ENCODE measurements at regions not wholly inside any gene's neighbourhood (a gene's known extent, or its start where the extent isn't known, plus 50 kb on each side); places are given as distances from the start of the nearest gene placed in this dataset.

DNA sequence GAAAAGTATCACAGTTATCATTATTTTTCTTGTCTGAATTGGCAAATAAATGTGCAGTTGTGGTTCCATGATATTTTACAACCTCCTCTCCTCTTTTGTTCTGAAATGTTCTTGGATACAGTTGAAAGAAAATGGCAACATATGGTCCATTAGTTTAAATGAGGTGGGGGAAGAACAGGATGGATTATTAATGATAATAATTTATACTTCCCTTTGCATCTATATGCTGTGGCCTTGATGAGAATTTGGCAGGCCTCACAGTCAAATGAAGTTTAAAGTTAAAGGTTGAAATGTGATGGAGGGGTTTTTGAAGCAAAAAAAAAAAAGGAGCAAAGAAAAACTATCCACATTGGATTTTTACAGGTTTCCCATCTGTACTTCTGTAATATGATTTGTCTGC lies 946.3 kb upstream of the INTU start:
- DNase-seq (ENCODE audit: low spot score) (no peak), ATAC-seq (no peak)
- TF ChIP-seq HMGA2 (CRISPR knock-in tag; IDR thresholded peaks at IDR 0.05), result no peak
- TF ChIP-seq ZBTB21 (CRISPR knock-in tag; IDR thresholded peaks at IDR 0.05; ENCODE audit: borderline replicate concordance), result no peak
- no peak for TF ChIP-seq ZNF121 (CRISPR knock-in tag; IDR thresholded peaks at IDR 0.05)
- no peak for TF ChIP-seq ZNF416 (CRISPR knock-in tag; IDR thresholded peaks at IDR 0.05)
- no peak for TF ChIP-seq TP53 (CRISPR knock-in tag; IDR thresholded peaks at IDR 0.05)
- TF ChIP-seq, protein P1, sequence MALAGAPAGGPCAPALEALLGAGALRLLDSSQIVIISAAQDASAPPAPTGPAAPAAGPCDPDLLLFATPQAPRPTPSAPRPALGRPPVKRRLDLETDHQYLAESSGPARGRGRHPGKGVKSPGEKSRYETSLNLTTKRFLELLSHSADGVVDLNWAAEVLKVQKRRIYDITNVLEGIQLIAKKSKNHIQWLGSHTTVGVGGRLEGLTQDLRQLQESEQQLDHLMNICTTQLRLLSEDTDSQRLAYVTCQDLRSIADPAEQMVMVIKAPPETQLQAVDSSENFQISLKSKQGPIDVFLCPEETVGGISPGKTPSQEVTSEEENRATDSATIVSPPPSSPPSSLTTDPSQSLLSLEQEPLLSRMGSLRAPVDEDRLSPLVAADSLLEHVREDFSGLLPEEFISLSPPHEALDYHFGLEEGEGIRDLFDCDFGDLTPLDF (CRISPR knock-in tag; IDR thresholded peaks at IDR 0.05), result no peak
- TF ChIP-seq, protein P2, sequence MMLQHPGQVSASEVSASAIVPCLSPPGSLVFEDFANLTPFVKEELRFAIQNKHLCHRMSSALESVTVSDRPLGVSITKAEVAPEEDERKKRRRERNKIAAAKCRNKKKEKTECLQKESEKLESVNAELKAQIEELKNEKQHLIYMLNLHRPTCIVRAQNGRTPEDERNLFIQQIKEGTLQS (CRISPR knock-in tag; conservative IDR thresholded peaks at IDR 0.05), result no peak
- no peak for TF ChIP-seq SOX15 (CRISPR knock-in tag; IDR thresholded peaks at IDR 0.05)
- TF ChIP-seq, protein P3, sequence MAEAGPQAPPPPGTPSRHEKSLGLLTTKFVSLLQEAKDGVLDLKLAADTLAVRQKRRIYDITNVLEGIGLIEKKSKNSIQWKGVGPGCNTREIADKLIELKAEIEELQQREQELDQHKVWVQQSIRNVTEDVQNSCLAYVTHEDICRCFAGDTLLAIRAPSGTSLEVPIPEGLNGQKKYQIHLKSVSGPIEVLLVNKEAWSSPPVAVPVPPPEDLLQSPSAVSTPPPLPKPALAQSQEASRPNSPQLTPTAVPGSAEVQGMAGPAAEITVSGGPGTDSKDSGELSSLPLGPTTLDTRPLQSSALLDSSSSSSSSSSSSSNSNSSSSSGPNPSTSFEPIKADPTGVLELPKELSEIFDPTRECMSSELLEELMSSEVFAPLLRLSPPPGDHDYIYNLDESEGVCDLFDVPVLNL (CRISPR knock-in tag; IDR thresholded peaks at IDR 0.05; ENCODE audit: borderline replicate concordance, low read depth), result no peak
- no peak for TF ChIP-seq MXD4 (CRISPR knock-in tag; IDR thresholded peaks at IDR 0.05; ENCODE audit: borderline replicate concordance)
- no peak for TF ChIP-seq SP1 (CRISPR knock-in tag; conservative IDR thresholded peaks at IDR 0.05)
- H3K4me3 Mint-ChIP-seq, result no peak overlapping the region
- no peaks in the 10 kb centered on the region for H3K4me1 Mint-ChIP-seq
- no peak overlapping the region for H3K27ac Mint-ChIP-seq
- H3K9me3 Mint-ChIP-seq, result no peaks in the 10 kb centered on the region
- CTCF ChIA-PET, result no interaction called here
- no peaks in the 10 kb centered on the region for H3K27me3 Mint-ChIP-seq (ENCODE audit: low read depth)
- H3K36me3 Mint-ChIP-seq, result no peaks in the 10 kb centered on the region
- POLR2A ChIA-PET, result no interaction called here

DNA sequence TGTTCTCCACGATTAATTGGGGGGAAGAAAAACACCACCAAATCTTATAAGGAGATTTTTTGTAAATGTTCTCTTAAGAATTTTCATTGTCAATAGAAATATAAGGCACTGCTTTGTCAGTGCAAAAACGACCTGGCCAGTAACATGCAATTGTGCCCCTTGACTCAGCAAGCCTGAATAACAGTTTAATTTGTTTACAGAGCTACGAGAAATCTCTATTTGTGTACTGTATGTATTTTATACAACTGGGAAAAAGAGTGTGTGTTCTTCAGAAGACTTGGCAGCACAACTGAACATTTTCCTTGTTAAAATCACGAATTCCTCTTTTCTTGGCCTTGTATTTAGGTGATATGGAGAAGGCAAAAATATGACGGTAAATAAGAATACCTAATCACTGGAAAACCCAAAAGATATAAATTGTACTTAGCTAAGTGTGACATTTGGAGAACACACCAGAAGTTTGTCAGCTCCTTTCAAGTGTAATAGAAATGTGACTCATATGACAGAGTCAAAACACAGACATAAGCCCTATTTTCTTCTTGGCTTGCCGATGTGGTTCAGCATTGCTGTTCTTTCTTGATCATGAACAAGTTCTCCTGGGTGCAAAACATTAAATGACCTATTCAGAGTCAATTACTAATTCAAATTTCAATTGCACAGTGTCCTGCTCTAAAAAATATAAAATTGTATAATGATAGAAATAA lies 945.0 kb upstream of the INTU start:
- H3K4me1 Mint-ChIP-seq, result no peaks in the 10 kb centered on the region
- ChIA-PET POLR2A (no interaction called here), CTCF (no interaction called here)
- H3K4me3 Mint-ChIP-seq, result no peak overlapping the region
- ATAC-seq (no peak), DNase-seq (ENCODE audit: low spot score) (no peak)
- no peaks in the 10 kb centered on the region for H3K9me3 Mint-ChIP-seq
- no peak overlapping the region for H3K27ac Mint-ChIP-seq
- no peaks in the 10 kb centered on the region for H3K27me3 Mint-ChIP-seq (ENCODE audit: low read depth)
- H3K36me3 Mint-ChIP-seq, result no peaks in the 10 kb centered on the region
- TF ChIP-seq, protein P4, sequence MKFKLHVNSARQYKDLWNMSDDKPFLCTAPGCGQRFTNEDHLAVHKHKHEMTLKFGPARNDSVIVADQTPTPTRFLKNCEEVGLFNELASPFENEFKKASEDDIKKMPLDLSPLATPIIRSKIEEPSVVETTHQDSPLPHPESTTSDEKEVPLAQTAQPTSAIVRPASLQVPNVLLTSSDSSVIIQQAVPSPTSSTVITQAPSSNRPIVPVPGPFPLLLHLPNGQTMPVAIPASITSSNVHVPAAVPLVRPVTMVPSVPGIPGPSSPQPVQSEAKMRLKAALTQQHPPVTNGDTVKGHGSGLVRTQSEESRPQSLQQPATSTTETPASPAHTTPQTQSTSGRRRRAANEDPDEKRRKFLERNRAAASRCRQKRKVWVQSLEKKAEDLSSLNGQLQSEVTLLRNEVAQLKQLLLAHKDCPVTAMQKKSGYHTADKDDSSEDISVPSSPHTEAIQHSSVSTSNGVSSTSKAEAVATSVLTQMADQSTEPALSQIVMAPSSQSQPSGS (CRISPR knock-in tag; IDR thresholded peaks at IDR 0.05; ENCODE audit: borderline replicate concordance, low read depth), result no peak
- TF ChIP-seq, protein P5, sequence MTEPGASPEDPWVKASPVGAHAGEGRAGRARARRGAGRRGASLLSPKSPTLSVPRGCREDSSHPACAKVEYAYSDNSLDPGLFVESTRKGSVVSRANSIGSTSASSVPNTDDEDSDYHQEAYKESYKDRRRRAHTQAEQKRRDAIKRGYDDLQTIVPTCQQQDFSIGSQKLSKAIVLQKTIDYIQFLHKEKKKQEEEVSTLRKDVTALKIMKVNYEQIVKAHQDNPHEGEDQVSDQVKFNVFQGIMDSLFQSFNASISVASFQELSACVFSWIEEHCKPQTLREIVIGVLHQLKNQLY (CRISPR knock-in tag; IDR thresholded peaks at IDR 0.05), result no peak
- TF ChIP-seq SP1 (CRISPR knock-in tag; conservative IDR thresholded peaks at IDR 0.05), result no peak
- no peak for TF ChIP-seq ZNF396 (CRISPR knock-in tag; IDR thresholded peaks at IDR 0.05; ENCODE audit: borderline replicate concordance)
- no peak for TF ChIP-seq MYBL2 (CRISPR knock-in tag; IDR thresholded peaks at IDR 0.05)
- TF ChIP-seq, protein P6, sequence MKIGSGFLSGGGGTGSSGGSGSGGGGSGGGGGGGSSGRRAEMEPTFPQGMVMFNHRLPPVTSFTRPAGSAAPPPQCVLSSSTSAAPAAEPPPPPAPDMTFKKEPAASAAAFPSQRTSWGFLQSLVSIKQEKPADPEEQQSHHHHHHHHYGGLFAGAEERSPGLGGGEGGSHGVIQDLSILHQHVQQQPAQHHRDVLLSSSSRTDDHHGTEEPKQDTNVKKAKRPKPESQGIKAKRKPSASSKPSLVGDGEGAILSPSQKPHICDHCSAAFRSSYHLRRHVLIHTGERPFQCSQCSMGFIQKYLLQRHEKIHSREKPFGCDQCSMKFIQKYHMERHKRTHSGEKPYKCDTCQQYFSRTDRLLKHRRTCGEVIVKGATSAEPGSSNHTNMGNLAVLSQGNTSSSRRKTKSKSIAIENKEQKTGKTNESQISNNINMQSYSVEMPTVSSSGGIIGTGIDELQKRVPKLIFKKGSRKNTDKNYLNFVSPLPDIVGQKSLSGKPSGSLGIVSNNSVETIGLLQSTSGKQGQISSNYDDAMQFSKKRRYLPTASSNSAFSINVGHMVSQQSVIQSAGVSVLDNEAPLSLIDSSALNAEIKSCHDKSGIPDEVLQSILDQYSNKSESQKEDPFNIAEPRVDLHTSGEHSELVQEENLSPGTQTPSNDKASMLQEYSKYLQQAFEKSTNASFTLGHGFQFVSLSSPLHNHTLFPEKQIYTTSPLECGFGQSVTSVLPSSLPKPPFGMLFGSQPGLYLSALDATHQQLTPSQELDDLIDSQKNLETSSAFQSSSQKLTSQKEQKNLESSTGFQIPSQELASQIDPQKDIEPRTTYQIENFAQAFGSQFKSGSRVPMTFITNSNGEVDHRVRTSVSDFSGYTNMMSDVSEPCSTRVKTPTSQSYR (CRISPR knock-in tag; IDR thresholded peaks at IDR 0.05), result no peak
- TF ChIP-seq, protein P7, sequence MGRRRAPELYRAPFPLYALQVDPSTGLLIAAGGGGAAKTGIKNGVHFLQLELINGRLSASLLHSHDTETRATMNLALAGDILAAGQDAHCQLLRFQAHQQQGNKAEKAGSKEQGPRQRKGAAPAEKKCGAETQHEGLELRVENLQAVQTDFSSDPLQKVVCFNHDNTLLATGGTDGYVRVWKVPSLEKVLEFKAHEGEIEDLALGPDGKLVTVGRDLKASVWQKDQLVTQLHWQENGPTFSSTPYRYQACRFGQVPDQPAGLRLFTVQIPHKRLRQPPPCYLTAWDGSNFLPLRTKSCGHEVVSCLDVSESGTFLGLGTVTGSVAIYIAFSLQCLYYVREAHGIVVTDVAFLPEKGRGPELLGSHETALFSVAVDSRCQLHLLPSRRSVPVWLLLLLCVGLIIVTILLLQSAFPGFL (CRISPR knock-in tag; IDR thresholded peaks at IDR 0.05; ENCODE audit: borderline replicate concordance), result no peak
- no peak for TF ChIP-seq CREM (CRISPR knock-in tag; IDR thresholded peaks at IDR 0.05)
- TF ChIP-seq NFYB (CRISPR knock-in tag; conservative IDR thresholded peaks at IDR 0.05; ENCODE audit: low read depth), result no peak
- TF ChIP-seq, protein P8, sequence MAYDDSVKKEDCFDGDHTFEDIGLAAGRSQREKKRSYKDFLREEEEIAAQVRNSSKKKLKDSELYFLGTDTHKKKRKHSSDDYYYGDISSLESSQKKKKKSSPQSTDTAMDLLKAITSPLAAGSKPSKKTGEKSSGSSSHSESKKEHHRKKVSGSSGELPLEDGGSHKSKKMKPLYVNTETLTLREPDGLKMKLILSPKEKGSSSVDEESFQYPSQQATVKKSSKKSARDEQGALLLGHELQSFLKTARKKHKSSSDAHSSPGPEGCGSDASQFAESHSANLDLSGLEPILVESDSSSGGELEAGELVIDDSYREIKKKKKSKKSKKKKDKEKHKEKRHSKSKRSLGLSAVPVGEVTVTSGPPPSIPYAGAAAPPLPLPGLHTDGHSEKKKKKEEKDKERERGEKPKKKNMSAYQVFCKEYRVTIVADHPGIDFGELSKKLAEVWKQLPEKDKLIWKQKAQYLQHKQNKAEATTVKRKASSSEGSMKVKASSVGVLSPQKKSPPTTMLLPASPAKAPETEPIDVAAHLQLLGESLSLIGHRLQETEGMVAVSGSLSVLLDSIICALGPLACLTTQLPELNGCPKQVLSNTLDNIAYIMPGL (CRISPR knock-in tag; IDR thresholded peaks at IDR 0.05), result no peak
- TF ChIP-seq, protein P9, sequence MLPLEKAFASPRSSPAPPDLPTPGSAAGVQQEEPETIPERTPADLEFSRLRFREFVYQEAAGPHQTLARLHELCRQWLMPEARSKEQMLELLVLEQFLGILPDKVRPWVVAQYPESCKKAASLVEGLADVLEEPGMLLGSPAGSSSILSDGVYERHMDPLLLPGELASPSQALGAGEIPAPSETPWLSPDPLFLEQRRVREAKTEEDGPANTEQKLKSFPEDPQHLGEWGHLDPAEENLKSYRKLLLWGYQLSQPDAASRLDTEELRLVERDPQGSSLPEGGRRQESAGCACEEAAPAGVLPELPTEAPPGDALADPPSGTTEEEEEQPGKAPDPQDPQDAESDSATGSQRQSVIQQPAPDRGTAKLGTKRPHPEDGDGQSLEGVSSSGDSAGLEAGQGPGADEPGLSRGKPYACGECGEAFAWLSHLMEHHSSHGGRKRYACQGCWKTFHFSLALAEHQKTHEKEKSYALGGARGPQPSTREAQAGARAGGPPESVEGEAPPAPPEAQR (CRISPR knock-in tag; IDR thresholded peaks at IDR 0.05), result no peak
- no peak for TF ChIP-seq FOXP1 (CRISPR knock-in tag; IDR thresholded peaks at IDR 0.05; ENCODE audit: borderline replicate concordance)
- no peak for TF ChIP-seq NR3C1 (CRISPR knock-in tag; conservative IDR thresholded peaks at IDR 0.05; ENCODE audit: low read depth)
